ENCODE measurements at regions not wholly inside any gene's neighbourhood (a gene's known extent, or its start where the extent isn't known, plus 50 kb on each side); places are given as distances from the start of the nearest gene placed in this dataset.
A peak's percentile ranks its signal among the peaks of the same experiment; 100 is the strongest.

DNA sequence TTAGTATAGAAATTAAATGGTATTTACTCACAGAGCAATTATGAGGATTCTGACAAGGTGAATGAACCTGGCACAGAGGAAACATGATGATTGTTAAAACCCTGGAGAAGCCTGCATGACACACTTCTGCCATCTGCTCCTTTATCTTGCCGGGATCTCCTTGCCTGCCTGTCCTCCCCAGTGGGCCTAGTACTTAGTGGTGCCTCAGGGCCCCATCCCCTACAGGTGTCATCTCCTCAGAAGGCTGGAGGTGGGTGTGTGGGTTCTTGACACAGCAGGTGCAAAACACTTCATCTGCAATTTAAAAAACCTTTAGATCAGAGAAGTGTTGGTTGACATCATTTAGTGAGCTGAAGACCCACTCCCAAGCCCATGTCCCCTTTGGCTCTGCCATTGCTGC, 261.2 kb downstream of the ADRA2A start:
- DNase-seq (ENCODE audit: low read depth in 4 of 4, low spot score in 3 of 4) = no peak

DNA sequence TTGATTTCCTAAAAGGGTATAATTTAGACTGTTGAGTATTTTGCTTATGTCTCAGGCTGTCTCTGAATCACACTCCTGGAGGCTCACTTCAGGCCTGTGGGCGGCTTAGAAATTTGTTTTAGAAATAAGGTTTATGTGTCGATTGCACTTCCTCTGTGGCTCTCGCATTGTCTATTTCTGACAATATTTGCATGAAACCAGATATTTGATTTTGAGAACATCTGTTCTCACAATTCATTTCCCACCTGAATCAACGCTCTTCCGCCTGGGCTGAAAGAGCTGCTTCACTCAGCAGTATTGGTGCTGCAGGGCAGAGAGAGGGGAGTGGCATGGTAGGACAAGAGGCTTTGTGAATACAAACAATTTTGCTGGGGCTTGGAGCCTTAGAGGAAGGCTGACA, 262.0 kb downstream of the ADRA2A start:
- DNase-seq (ENCODE audit: low read depth in 4 of 4, low spot score in 3 of 4) = no peak

DNA sequence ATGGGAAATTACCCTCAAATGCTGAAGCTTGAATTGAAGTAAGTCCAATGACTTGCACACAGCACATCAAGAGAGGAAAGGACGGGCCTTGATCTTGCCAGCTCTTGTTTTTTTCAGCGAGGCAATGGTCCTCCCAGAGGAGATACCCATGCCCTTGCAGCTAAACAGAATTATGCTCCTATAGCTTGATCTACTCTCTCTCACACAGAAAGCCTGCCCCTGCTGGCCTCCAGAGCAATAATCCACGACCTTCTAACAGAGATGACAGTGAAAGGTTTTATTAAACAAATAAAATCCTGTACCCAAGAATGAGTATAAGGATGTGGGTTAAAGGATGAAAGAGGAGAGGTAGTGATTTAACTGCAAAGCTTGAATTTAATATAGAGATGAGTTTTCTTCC, 268.0 kb downstream of the ADRA2A start:
- no peak for DNase-seq (ENCODE audit: low read depth in 4 of 4, low spot score in 3 of 4)

DNA sequence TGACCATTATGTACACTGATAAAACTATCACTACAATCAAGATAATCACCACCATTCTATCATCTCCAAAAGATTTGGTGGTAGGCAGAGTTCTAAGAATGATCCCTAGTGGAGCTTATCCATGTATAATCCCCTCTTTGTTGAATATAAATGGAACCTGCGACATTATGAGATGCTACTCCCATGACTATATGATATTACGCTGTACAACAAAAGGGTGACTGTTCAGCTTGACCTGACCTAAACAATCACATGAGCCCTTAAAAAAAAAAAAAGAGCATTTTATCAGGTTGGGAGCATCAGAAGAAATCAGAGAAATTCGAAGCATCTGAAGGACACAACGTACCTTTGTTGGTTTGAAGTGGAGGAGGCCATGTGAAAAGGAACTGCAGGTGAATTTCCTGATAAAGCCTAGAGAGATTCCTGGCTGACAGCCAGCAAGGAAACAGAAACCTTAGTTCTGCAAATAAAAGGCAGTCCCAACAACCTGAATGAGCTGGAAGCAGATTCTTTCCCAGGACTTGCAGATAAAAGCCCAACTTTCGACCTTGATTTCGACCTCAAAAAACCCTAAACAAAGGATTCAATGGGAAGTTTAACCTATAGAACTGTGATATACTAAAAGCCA, 270.7 kb downstream of the ADRA2A start:
- DNase-seq (ENCODE audit: low read depth in 4 of 4, low spot score in 3 of 4) = no peak

DNA sequence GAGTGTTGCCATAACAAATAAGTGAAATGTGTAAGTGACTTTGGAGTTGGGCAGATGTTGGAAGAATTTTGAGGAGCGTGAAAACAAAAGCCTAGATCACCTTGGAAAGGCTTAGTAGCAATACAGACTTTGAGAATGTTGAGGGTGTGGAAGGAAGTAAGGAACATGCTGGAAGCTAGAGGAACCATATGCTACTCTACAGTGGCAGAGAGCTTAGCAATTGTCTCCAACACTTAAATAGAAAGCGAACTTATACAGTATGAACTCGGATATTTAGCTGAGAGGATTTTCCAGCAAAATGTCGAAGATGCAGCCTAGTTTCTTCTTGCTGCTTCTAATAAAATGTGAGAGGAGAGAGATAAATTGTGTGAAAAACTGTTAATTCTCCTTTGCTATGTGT, 271.2 kb downstream of the ADRA2A start:
- no peak for DNase-seq (ENCODE audit: low read depth in 4 of 4, low spot score in 3 of 4)

DNA sequence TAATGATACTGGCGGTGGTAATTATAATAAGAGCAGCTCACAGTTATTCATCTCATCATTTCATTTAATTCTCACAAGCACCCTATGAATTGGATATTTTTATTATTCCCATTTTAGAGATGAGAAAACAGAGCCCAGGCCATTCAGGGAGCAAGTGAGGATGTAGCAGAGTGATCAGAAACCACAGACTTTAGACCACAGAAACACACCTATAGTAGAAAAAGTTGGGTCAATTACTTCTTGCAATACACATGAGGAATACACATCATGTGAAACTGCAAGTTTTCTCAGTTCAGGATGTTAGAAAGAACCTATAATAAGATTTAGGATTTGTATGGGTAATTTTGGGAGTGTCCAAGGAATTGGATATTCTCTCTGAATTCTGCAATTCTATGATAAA, 278.0 kb downstream of the ADRA2A start:
- no peak for DNase-seq (ENCODE audit: low read depth in 4 of 4, low spot score in 3 of 4)

DNA sequence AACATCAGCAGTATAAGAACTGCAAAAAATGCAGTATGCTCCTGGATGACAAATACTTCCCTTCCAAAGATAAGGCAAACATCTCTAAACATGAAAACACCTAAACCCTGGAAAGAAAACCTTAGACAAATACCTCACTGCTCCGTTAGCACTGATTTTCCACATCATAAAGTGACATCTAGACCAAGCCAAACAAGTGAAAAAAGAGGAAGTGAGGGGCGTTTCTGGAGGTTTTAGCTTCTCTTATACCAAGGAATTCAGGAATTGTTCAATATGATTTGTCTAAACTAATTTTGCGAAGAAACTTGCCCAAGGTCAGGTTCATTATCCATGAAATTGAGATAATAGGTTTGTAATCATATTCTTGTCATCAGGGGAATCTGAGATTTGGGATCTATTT, 279.7 kb downstream of the ADRA2A start:
- no peak for DNase-seq (ENCODE audit: low read depth in 4 of 4, low spot score in 3 of 4)

DNA sequence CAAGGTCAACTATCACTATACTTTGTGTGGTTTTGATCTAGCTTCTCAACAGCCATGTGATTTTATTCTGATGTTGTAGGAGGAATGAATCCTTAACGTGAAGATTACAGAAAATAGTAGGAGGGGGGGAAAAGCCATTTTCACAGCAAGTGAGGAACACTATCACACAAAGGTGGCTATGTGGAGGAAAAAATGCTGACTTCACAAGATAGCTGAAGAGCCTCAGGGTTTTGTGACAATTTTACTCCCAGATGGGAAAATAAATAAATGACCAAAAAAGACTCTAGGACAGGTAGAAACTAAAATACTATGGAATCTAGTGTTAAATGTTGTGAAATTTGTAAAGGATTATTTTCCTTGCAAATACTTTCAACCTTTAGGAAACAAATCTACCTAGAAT, 281.0 kb downstream of the ADRA2A start:
- DNase-seq (ENCODE audit: low read depth in 4 of 4, low spot score in 3 of 4) = no peak

DNA sequence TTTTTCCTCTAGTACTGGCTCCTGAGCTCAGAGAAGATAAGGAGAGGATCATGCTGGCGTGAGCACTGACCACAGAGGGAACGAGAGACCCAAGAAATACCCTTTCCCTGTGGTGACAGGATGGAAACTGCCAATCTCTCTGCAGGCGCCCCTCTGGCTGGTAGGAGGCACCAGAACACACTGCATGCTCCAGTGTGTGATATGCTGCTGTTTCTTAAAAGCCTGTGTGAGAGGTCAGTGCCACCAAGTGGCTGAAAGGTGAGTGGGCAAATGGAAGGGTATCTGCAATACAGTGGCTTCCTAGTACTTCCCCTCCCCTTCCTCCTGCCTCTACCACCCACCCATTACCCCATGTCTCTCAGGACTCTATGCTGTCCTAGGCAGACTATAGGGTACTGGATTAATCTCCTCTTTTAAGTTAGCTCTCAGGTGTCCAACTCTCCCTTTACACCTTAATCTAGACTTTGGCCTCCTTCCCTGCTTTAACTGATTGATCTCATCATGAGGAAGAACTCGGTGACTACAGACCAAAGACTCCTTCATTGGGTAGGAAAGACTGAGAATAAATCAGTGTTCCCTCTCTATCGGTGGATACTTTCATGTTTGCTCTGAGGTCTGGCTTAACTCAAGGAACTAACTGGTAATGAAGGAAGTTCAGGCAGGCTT, 283.6 kb downstream of the ADRA2A start:
- DNase-seq (ENCODE audit: low read depth in 4 of 4, low spot score in 3 of 4) = peak in 2 of 4 donors; percentile 3 to 25

DNA sequence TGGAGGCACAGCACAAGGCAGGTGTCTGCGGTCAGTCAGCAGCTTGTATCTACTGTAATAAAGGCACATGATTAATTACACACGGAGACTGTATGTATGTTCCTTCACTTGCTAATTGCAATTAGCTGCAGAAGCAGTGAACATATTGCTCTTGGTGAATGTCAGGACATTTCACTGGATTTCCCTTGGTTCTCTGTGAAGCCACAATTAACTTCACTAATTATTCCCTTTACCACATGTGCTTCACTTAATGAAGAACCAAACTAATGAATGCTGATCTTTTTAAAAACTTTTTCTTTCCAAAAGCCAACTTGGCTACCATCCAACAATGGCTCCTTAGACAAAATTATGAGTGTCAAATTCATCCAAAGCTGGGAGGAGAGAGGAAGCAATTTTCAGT, 290.7 kb downstream of the ADRA2A start:
- no peak for DNase-seq (ENCODE audit: low read depth in 4 of 4, low spot score in 3 of 4)

DNA sequence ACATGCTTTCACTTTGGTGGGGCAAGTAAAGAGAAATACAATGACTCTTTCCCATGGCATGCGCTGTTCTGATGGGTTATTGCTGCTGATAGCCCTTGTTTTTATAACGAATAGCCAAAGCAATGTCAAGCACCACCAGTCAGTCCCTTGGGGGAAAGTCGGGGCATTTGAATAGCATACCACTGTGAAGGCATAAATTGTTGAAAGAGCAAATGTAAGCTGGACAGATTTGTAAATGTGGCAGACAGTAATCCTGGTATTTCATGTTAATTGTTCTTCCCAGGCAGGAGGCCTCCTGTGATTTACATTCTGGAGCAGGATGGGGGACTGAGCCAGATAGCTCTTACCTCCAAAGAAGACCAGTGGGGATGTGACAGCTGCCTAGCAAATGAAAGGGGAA, 293.3 kb downstream of the ADRA2A start:
- DNase-seq (ENCODE audit: low read depth in 4 of 4, low spot score in 3 of 4) = no peak

DNA sequence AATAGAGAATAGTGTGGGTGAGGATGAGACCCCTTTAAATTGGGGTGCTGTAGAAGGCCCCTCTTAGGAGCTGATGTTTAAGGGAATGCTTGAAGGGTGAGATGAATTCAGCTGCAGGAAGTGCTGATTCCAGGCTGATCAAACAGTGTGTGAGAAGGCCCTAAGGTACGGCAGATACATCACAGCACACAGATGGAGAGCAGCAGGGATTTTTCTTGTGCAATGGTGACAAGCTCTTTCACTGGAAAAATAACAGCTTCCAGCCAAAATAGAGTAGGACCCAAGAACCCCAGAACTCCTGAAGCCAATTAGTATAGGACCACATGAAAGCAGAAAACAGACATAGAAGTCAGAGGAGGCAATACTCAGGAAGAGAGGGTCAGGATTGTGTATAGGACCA, 296.9 kb downstream of the ADRA2A start:
- DNase-seq (ENCODE audit: low read depth in 4 of 4, low spot score in 3 of 4) = no peak

DNA sequence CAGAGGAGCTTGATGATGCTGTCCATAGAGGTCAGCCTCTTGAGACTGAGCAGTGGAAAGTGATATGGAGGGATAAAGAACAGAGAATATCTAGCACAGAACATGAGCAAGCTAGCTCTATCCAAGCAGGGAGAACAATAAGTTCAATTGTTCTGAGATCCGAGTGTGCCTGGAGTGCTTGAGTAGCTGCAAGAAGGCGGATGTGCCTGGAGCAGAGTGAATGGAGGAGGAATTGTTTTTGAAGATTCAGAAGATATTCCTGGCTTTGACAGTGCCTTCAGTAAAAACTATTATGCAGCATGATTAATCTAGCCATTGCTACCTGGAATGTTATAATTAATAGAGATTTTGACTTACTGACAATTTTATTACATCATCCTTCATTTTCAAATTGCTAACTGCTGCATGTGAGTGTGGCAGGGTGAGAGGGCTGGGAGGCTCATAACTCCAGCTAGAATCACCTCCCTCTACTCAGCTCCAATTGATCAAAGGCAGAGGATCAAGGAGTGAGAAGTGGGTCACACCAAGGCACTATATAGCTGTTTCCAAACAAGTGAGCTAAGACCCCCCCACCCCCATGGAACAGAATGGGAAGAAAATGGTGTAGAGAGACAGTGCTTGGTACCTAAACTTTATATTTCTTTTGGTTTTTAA, 302.8 kb downstream of the ADRA2A start:
- no peak for DNase-seq (ENCODE audit: low read depth in 4 of 4, low spot score in 3 of 4)

DNA sequence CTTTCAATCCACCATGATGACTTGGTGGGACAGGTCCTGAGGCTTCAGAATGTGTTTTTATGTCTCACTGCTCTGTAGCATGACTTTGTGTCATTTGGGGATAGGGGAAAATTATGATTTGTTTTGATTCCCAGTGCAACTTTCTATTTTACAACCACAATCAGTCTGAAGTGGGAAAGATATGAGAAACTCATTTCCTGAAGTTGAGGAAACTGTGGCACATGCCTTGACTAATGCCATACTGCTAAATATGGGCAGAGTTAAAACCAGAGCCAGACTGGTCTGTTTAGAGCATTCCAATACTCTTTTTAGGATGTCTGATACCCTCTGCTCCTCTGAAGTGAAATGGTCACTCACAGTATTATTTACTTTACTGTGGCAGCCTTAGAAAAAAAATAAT, 307.7 kb downstream of the ADRA2A start:
- no peak for DNase-seq (ENCODE audit: low read depth in 4 of 4, low spot score in 3 of 4)

DNA sequence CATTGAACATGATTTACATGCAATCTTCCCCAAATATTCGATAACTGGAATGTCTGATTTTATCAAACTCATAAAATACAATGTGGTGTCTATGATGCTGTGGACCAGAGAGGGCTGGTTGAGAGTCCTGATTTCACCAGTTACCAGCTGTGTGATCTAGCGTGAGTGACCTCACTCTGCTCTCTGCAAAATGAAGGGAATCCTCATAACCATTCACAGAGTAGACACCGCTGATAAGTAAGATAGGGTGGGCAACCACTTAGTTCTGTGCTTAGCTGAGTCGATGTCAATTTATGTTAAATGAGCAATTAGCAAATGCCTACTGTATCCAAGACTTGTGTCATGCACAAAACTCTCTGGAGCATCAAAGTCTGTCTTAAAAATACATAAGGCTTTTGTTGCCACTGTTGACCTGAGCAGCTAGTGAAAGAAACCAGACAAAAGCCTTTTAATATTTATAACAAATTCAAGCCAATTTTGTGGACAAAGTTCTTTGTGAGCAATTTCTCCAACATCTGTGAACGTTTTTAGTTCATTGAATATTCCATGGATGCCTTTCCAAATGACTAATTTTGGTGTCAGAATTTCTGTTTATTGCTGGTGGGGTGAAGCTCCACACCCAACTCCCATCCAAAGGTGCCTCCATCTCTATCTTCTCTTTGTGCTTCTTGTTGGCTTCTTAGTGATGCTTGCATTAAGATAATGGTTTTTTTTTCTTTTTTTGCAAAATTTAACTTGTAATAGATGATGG, 314.2 kb downstream of the ADRA2A start:
- DNase-seq (ENCODE audit: low read depth in 4 of 4, low spot score in 3 of 4) = no peak

DNA sequence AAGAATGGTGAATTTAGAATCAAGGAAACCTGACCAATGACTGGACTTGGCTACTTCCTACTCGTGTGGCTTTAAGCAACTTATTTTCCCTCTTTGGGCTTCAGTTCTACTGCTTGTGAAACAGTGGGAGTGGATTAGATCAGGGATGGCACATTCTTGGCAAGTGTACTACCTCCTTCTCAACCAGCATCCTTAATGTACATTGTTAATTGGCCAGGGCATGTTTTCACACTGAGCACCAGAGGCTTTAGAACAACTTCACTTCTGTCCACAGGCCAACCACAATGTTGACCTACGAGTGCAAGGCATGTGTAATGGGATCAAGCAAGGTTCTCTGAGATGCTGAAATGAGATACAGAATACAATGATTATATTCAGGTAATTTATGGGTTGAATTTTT, 315.3 kb downstream of the ADRA2A start:
- DNase-seq (ENCODE audit: low read depth in 4 of 4, low spot score in 3 of 4) = no peak

DNA sequence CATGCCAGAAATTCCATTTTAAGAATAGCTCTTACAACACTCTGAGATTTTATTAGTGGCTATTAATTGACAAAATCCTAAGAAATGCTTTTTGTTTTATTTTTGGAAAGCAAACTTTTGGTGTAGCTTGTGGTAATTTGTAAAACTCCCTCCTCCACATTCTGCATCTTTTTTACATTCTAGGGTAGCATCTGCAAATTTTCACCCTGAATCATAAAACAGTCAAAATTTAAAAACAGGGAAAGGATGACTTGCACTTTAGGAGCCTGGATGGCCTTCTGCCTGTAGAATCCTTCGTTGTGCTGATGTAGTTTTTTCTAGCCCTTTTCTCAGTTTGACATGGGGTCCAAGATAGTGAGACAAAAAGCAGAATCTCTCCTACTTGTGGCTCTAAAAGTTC, 316.1 kb downstream of the ADRA2A start:
- DNase-seq (ENCODE audit: low read depth in 4 of 4, low spot score in 3 of 4) = peak; percentile 24 to 43 (median 30)

DNA sequence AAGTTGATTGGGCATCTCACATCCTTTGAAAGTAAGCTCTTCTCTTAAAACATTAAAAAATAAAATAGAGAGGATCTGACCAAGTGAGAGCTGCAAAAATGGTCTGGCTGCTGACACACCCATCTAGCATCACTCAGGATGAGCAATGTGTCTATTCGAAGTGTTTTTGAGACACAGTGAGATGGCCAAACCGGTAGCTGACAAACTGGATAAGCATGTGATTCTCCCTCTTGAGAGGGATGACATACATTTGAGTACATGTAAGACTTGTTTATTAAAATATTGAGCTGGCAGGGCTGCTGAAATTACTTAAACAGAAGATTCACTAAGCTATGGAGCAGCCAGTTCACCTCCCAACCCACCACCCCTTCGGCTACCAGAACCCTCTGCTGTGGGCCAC, 333.9 kb downstream of the ADRA2A start:
- no peak for DNase-seq (ENCODE audit: low read depth in 4 of 4, low spot score in 3 of 4)

DNA sequence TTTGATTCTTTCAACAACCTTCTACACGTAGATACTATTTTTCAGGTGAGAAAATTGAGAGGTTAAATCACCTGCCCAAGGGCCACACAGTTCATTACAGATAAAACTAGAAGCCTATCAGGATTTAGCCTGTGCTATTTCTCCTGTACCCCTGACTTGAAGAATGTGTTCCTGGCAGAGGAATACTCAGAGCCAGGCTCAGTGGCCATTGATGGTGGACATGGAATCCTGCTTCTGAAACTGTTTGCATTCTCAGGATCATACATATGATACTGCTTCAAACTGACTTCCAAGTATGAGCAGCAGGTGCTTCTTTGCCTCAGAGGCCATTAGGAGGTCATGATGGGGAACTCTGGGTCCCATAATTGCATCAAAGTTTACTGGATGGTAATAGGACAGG, 348.6 kb downstream of the ADRA2A start:
- DNase-seq (ENCODE audit: low read depth in 4 of 4, low spot score in 3 of 4) = no peak

DNA sequence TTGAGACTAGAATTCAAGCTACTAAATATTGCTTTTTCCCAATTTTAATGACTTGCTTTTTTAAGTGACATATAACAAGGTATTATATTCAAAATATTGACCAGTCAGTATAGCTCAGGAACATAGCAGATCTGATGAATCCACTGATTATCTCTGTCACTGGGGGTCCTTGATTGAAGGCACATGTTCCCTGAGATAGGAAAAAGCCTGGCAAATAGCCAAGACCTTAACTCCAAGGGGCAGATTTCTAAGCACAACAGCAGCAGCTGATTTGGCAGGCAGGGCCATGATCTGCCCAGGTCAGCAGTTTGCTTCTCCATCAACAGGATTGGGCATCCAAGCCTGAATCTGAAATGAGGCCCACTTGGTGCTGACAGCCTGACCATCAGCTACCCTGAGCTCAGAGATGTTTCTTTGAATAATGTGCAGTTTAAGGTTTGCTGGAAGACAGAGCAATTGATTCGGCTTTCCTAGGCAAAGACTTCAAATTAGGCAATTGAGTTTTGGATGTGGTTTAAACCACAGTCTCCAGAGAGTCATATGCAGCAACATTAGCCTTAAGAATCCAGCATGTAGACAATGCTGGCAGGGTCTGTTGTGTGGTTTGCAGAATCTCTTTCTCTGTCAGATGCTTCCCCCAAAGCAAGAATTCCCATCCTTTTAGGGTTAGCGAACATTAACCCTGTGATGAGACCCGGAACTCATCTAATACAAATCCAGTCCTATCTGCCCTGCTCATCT, 352.6 kb downstream of the ADRA2A start:
- no peak for DNase-seq (ENCODE audit: low read depth in 4 of 4, low spot score in 3 of 4)

DNA sequence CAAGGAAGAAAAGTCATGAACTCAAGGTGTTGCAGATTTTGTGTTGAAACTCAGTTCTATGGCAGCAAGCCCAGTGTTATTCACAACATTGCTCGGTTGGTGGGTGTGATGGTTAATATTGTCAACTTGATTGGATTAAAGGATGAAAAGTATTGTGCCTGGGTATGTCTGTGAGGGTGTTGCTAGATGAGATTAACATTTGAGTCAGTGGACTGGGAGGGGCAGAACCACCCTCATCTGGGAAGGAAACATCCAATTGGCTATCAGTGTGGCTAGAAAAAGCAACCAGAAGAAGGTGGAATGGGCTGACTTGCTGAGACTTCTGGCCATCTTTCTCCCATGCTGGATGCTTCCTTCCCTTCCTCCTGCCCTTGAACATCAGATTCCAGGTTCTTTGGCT, 353.2 kb downstream of the ADRA2A start:
- DNase-seq (ENCODE audit: low read depth in 4 of 4, low spot score in 3 of 4) = no peak

Data from left renal pelvis (tissue), 4 donors.